ENCODE measurements at regions not wholly inside any gene's neighbourhood (a gene's known extent, or its start where the extent isn't known, plus 50 kb on each side); places are given as distances from the start of the nearest gene placed in this dataset.
"Not testable (repeated sequence)": the region's sequence is repeated elsewhere in the genome, so short reads cannot be mapped to it uniquely, and the experiment has no call there.

GRCh38 chr16:9670033-9670432, 512.2 kb downstream of the GRIN2A start:
- Mint-ChIP-seq H3K4me3 (no peak overlapping the region), H3K9me3 (peaks cover 0 to 2% (median 0%) of the 10 kb centered on the region in 7 donors), H3K4me1 (no peaks in the 10 kb centered on the region), H3K27me3 (no peaks in the 10 kb centered on the region), H3K27ac (no peak overlapping the region), H3K36me3 (no peaks in the 10 kb centered on the region)
- Histone ChIP-seq H3K9me3 (ENCODE audit: control insufficient read depth in 2 of 2, low read length in 2 of 2) (no peaks in the 10 kb centered on the region), H3K36me3 (ENCODE audit: control insufficient read depth, insufficient read depth, low read length) (no peaks in the 10 kb centered on the region), H3K27ac (ENCODE audit: insufficient read depth, low read length, poor library complexity, severe bottlenecking) (no peak overlapping the region), H3K4me3 (ENCODE audit: low read depth, low read length) (no peak overlapping the region), H3K27me3 (ENCODE audit: control insufficient read depth, insufficient read depth, low read length) (no peaks in the 10 kb centered on the region), H3K4me1 (ENCODE audit: control insufficient read depth, insufficient read depth, low read length, poor library complexity, severe bottlenecking) (no peaks in the 10 kb centered on the region)
- ATAC-seq (ENCODE audit: low read depth in 2 of 2) = no peak
- DNase-seq = no peak

- not testable (repeated sequence) for H3K4me1 Mint-ChIP-seq
These were observed 511.6 kb downstream of the GRIN2A start for GRCh38 chr16:9670616-9671015.

GRCh38 chr16:9676560-9677300, 505.5 kb downstream of the GRIN2A start:
- H3K9me3 ChIP-seq (ENCODE audit: control insufficient read depth in 2 of 2, low read length in 2 of 2); H3K27ac Mint-ChIP-seq; ATAC-seq (ENCODE audit: low read depth in 2 of 2); H3K4me1 Mint-ChIP-seq; H3K4me3 ChIP-seq (ENCODE audit: low read depth, low read length); H3K36me3 Mint-ChIP-seq; H3K27me3 ChIP-seq (ENCODE audit: control insufficient read depth, insufficient read depth, low read length); H3K27ac ChIP-seq (ENCODE audit: insufficient read depth, low read length, poor library complexity, severe bottlenecking); H3K4me1 ChIP-seq (ENCODE audit: control insufficient read depth, insufficient read depth, low read length, poor library complexity, severe bottlenecking); H3K4me3 Mint-ChIP-seq; H3K27me3 Mint-ChIP-seq; H3K36me3 ChIP-seq (ENCODE audit: control insufficient read depth, insufficient read depth, low read length); DNase-seq: not testable (repeated sequence)
- peaks cover 0 to 10% (median 0%) of the 10 kb centered on the region in 7 donors for H3K9me3 Mint-ChIP-seq

More at GRCh38 chr16:9670616-9671015, 511.6 kb downstream of the GRIN2A start:
- H3K4me1 ChIP-seq (ENCODE audit: control insufficient read depth, insufficient read depth, low read length, poor library complexity, severe bottlenecking); H3K27me3 Mint-ChIP-seq; H3K4me3 Mint-ChIP-seq; H3K36me3 ChIP-seq (ENCODE audit: control insufficient read depth, insufficient read depth, low read length); H3K4me3 ChIP-seq (ENCODE audit: low read depth, low read length); H3K9me3 ChIP-seq (ENCODE audit: control insufficient read depth in 2 of 2, low read length in 2 of 2); DNase-seq; H3K36me3 Mint-ChIP-seq; H3K27ac ChIP-seq (ENCODE audit: insufficient read depth, low read length, poor library complexity, severe bottlenecking); H3K27me3 ChIP-seq (ENCODE audit: control insufficient read depth, insufficient read depth, low read length); H3K27ac Mint-ChIP-seq; ATAC-seq (ENCODE audit: low read depth in 2 of 2); H3K9me3 Mint-ChIP-seq: not testable (repeated sequence)

- no peaks in the 10 kb centered on the region for H3K4me1 Mint-ChIP-seq
- H3K27me3 Mint-ChIP-seq = no peaks in the 10 kb centered on the region
- ATAC-seq (ENCODE audit: low read depth in 2 of 2) = no peak
- Histone ChIP-seq H3K4me1 (ENCODE audit: control insufficient read depth, insufficient read depth, low read length, poor library complexity, severe bottlenecking) (no peaks in the 10 kb centered on the region), H3K36me3 (ENCODE audit: control insufficient read depth, insufficient read depth, low read length) (no peaks in the 10 kb centered on the region), H3K27me3 (ENCODE audit: control insufficient read depth, insufficient read depth, low read length) (no peaks in the 10 kb centered on the region), H3K27ac (ENCODE audit: insufficient read depth, low read length, poor library complexity, severe bottlenecking) (no peak overlapping the region), H3K9me3 (ENCODE audit: control insufficient read depth in 2 of 2, low read length in 2 of 2) (no peaks in the 10 kb centered on the region), H3K4me3 (ENCODE audit: low read depth, low read length) (no peak overlapping the region)
- no peak overlapping the region for H3K4me3 Mint-ChIP-seq
- DNase-seq = no peak
- no peaks in the 10 kb centered on the region for H3K36me3 Mint-ChIP-seq
- no peak overlapping the region for H3K27ac Mint-ChIP-seq
- peaks cover 0 to 10% (median 0%) of the 10 kb centered on the region in 7 donors for H3K9me3 Mint-ChIP-seq
These were observed 505.0 kb downstream of the GRIN2A start for GRCh38 chr16:9677301-9677653.

- DNase-seq (no peak), ATAC-seq (ENCODE audit: low read depth in 2 of 2) (no peak)
- H3K36me3 Mint-ChIP-seq = no peaks in the 10 kb centered on the region
- H3K4me3 Mint-ChIP-seq = no peak overlapping the region
- no peaks in the 10 kb centered on the region for H3K4me1 ChIP-seq (ENCODE audit: control insufficient read depth, insufficient read depth, low read length, poor library complexity, severe bottlenecking)
- H3K4me1 Mint-ChIP-seq = no peaks in the 10 kb centered on the region
- H3K36me3 ChIP-seq (ENCODE audit: control insufficient read depth, insufficient read depth, low read length) = no peaks in the 10 kb centered on the region
- H3K27ac ChIP-seq (ENCODE audit: insufficient read depth, low read length, poor library complexity, severe bottlenecking) = no peak overlapping the region
- peaks cover 0 to 20% (median 0%) of the 10 kb centered on the region in 7 donors for H3K9me3 Mint-ChIP-seq
- no peaks in the 10 kb centered on the region for H3K27me3 Mint-ChIP-seq
- peak overlapping the region in 1 of 3 donors; percentile 16 for H3K27ac Mint-ChIP-seq
- H3K9me3 ChIP-seq (ENCODE audit: control insufficient read depth in 2 of 2, low read length in 2 of 2) = peaks cover 0 to 5% of the 10 kb centered on the region in 2 experiments
- H3K4me3 ChIP-seq (ENCODE audit: low read depth, low read length) = no peak overlapping the region
- H3K27me3 ChIP-seq (ENCODE audit: control insufficient read depth, insufficient read depth, low read length) = no peaks in the 10 kb centered on the region
These were observed 502.9 kb downstream of the GRIN2A start for GRCh38 chr16:9679213-9679767.

GRCh38 chr16:9680019-9680655, 502.1 kb downstream of the GRIN2A start:
- H3K4me1 Mint-ChIP-seq = no peaks in the 10 kb centered on the region
- no peak overlapping the region for H3K4me3 Mint-ChIP-seq
- Histone ChIP-seq H3K9me3 (ENCODE audit: control insufficient read depth in 2 of 2, low read length in 2 of 2) (peaks cover 0 to 5% of the 10 kb centered on the region in 2 experiments), H3K4me1 (ENCODE audit: control insufficient read depth, insufficient read depth, low read length, poor library complexity, severe bottlenecking) (no peaks in the 10 kb centered on the region), H3K27me3 (ENCODE audit: control insufficient read depth, insufficient read depth, low read length) (no peaks in the 10 kb centered on the region), H3K4me3 (ENCODE audit: low read depth, low read length) (no peak overlapping the region), H3K27ac (ENCODE audit: insufficient read depth, low read length, poor library complexity, severe bottlenecking) (no peak overlapping the region), H3K36me3 (ENCODE audit: control insufficient read depth, insufficient read depth, low read length) (no peaks in the 10 kb centered on the region)
- ATAC-seq (ENCODE audit: low read depth in 2 of 2) (no peak), DNase-seq (no peak)
- H3K27ac Mint-ChIP-seq = no peak overlapping the region
- H3K9me3 Mint-ChIP-seq = peaks cover 0 to 20% (median 0%) of the 10 kb centered on the region in 7 donors
- H3K27me3 Mint-ChIP-seq = no peaks in the 10 kb centered on the region
- H3K36me3 Mint-ChIP-seq = no peaks in the 10 kb centered on the region

- no peak for ATAC-seq (ENCODE audit: low read depth in 2 of 2)
- no peaks in the 10 kb centered on the region for H3K36me3 Mint-ChIP-seq
- H3K4me3 ChIP-seq (ENCODE audit: low read depth, low read length) = no peak overlapping the region
- no peak overlapping the region for H3K27ac ChIP-seq (ENCODE audit: insufficient read depth, low read length, poor library complexity, severe bottlenecking)
- H3K4me1 Mint-ChIP-seq = no peaks in the 10 kb centered on the region
- no peaks in the 10 kb centered on the region for H3K4me1 ChIP-seq (ENCODE audit: control insufficient read depth, insufficient read depth, low read length, poor library complexity, severe bottlenecking)
- peaks cover 0 to 18% (median 0%) of the 10 kb centered on the region in 7 donors for H3K9me3 Mint-ChIP-seq
- no peaks in the 10 kb centered on the region for H3K36me3 ChIP-seq (ENCODE audit: control insufficient read depth, insufficient read depth, low read length)
- H3K4me3 Mint-ChIP-seq = no peak overlapping the region
- peaks cover 0 to 5% of the 10 kb centered on the region in 2 experiments for H3K9me3 ChIP-seq (ENCODE audit: control insufficient read depth in 2 of 2, low read length in 2 of 2)
- no peaks in the 10 kb centered on the region for H3K27me3 ChIP-seq (ENCODE audit: control insufficient read depth, insufficient read depth, low read length)
- no peak overlapping the region for H3K27ac Mint-ChIP-seq
- H3K27me3 Mint-ChIP-seq = no peaks in the 10 kb centered on the region
- DNase-seq = no peak
These were observed 501.3 kb downstream of the GRIN2A start for GRCh38 chr16:9680968-9681367.
